B cell (primary cell): ENCODE measurements at regions not wholly inside any gene's neighbourhood (a gene's known extent, or its start where the extent isn't known, plus 50 kb on each side); places are given as distances from the start of the nearest gene placed in this dataset.

Experiments used
- ATAC-seq: fragments of 200-7000 bp; cut with Tn5 transposase; one replicate; pipeline ENCODE4 v1.10.0; 2021; ENCODE audit warnings: low read depth, mild to moderate bottlenecking, moderate number of reproducible peaks, moderate library complexity
- CTCF ChIA-PET: fragments of 350-600 bp; sonication (Branson Sonifier 250); formaldehyde crosslinking; loops from one replicate; lab custom pipeline; 2021; ENCODE audit warnings: antibody characterized with exemption, inconsistent platforms; lab: Charles Lee
- POLR2A ChIA-PET: fragments of 350-600 bp; sonication (Branson Sonifier 250); formaldehyde crosslinking; loops from one replicate; lab custom pipeline; 2021; ENCODE audit warnings: antibody characterized with exemption; lab: Charles Lee
- DNase-seq: peaks from one replicate; pipeline ENCODE4 v3.0.0; 2013
- H2AFZ ChIP-seq: 2 replicates; pipeline ENCODE4 v1.6.1; 2012; ENCODE audit warnings: mild to moderate bottlenecking, low read depth, low read length; ENCODE audit not compliant: insufficient read depth, poor library complexity, severe bottlenecking
- H3K27ac ChIP-seq, 2 donors: 1 replicate in 1 of 2; 2 replicates in 1 of 2; pipeline ENCODE4 v1.5.1; 2012 to 2013; ENCODE audit warnings: low read length in 2 of 2, mild to moderate bottlenecking in 2 of 2, moderate library complexity in 1 of 2
- H3K27me3 ChIP-seq, 4 experiments: fragments of 200-600 bp in 1 of 4; sonication (generic) in 1 of 4; replicated peaks in 1 of 4; 1 replicate in 2 of 4; 2 replicates in 2 of 4; pipeline versions ENCODE4 v1.6.1 to v1.7.0; 2013 to 2016; ENCODE audit warnings: low read length in 3 of 4, mild to moderate bottlenecking in 2 of 4, mixed read lengths in 1 of 4, moderate library complexity in 1 of 4; ENCODE audit not compliant: insufficient read depth in 4 of 4, control insufficient read depth in 3 of 4; ENCODE audit errors: control extremely low read depth in 1 of 4
- H3K36me3 ChIP-seq, 2 experiments: replicated peaks in 1 of 2; 1 replicate in 1 of 2; 2 replicates in 1 of 2; pipeline versions ENCODE4 v1.6.1 to v1.7.1; 2013; ENCODE audit warnings: low read length in 1 of 2; ENCODE audit not compliant: insufficient read depth in 2 of 2, control insufficient read depth in 1 of 2; ENCODE audit errors: control extremely low read depth in 1 of 2, extremely low read depth in 1 of 2
- H3K4me1 ChIP-seq, 2 donors: fragments of 200-600 bp in 1 of 2; sonication (generic) in 1 of 2; 1 replicate in 1 of 2; 2 replicates in 1 of 2; pipeline versions ENCODE4 v1.5.1 to v1.6.1; 2013 to 2017; ENCODE audit warnings: low read length in 2 of 2; ENCODE audit not compliant: control insufficient read depth in 2 of 2, insufficient read depth in 2 of 2
- H3K4me2 ChIP-seq: replicated peaks from 2 replicates; pipeline ENCODE3; 2012; ENCODE audit warnings: mild to moderate bottlenecking, low read depth, low read length; ENCODE audit not compliant: poor library complexity, severe bottlenecking
- H3K4me3 ChIP-seq, 5 experiments: fragments of 200-600 bp in 1 of 5; sonication (generic) in 1 of 5; 1 replicate in 3 of 5; 2 replicates in 2 of 5; pipeline versions ENCODE4 v1.5.1 to v1.7.0; 2011 to 2016; ENCODE audit warnings: low read length in 4 of 5, mild to moderate bottlenecking in 4 of 5, low read depth in 2 of 5, control low read depth in 1 of 5, moderate library complexity in 1 of 5; ENCODE audit not compliant: insufficient read depth in 1 of 5; ENCODE audit errors: control extremely low read depth in 1 of 5, extremely low read depth in 1 of 5
- H3K79me2 ChIP-seq: fragments of 200-600 bp; sonication (generic); one replicate; pipeline ENCODE4 v1.6.0; 2016; ENCODE audit warnings: low read length; ENCODE audit not compliant: control insufficient read depth, insufficient read depth
- H3K9ac ChIP-seq: fragments of 200-600 bp; sonication (generic); 2 replicates; pipeline ENCODE4 v1.6.1; 2017; ENCODE audit warnings: mild to moderate bottlenecking, low read length, moderate library complexity
- H3K9me3 ChIP-seq, 3 donors: one replicate each; pipeline versions ENCODE4 v1.6.1 to v1.7.1; 2013; ENCODE audit warnings: low read length in 2 of 3; ENCODE audit not compliant: control insufficient read depth in 2 of 3, insufficient read depth in 1 of 3; ENCODE audit errors: control extremely low read depth in 1 of 3
- H4K20me1 ChIP-seq: 2 replicates; pipeline ENCODE4 v1.6.0; 2012; ENCODE audit warnings: mild to moderate bottlenecking, low read length; ENCODE audit not compliant: insufficient read depth, control insufficient read depth, poor library complexity, severe bottlenecking
- H3K27ac Mint-ChIP-seq: one replicate; pipeline ENCODE4 v1.8.0; 2021; ENCODE audit warnings: mixed read lengths
- H3K27me3 Mint-ChIP-seq: one replicate; pipeline ENCODE4 v1.8.0; 2021; ENCODE audit warnings: mixed read lengths
- H3K4me1 Mint-ChIP-seq: one replicate; pipeline ENCODE4 v1.8.0; 2021; ENCODE audit warnings: mixed read lengths
- H3K4me3 Mint-ChIP-seq: one replicate; pipeline ENCODE4 v1.8.0; 2021; ENCODE audit warnings: mixed read lengths
- H3K9me3 Mint-ChIP-seq: one replicate; pipeline ENCODE4 v1.8.0; 2022; ENCODE audit warnings: mixed read lengths; ENCODE audit not compliant: insufficient read depth
- CTCF ChIP-seq: fragments of 200-600 bp; IDR thresholded peaks from one replicate; pipeline ENCODE4 v1.8.0; 2022; ENCODE audit warnings: antibody characterized with exemption, mild to moderate bottlenecking
- EZH2 ChIP-seq: IDR thresholded peaks from 2 replicates; pipeline ENCODE4 v1.6.1; 2012; ENCODE audit warnings: borderline replicate concordance, low read depth, mild to moderate bottlenecking, moderate library complexity, low read length; ENCODE audit not compliant: insufficient read depth, poor library complexity, severe bottlenecking
- WGBS: methylation state at CpG from one replicate; pipeline ENCODE4 v1.1.5; 2013; ENCODE audit warnings: missing lambda C conversion rate; ENCODE audit not compliant: insufficient coverage; 5-methylcytosine and 5-hydroxymethylcytosine counted together
- intact Hi-C: fragments of 100-400 bp; cut with micrococcal nuclease; formaldehyde crosslinking; loops from one replicate; pipeline ENCODE4 v1.10.0; 2022

GRCh38 chr4:28146191-28146590 is 1285.5 kb downstream of the STIM2 start:
- no CpG with 5 or more reads among the region's 3 CpGs for WGBS
- H3K27me3 Mint-ChIP-seq = no peaks in the 10 kb centered on the region
- POLR2A ChIA-PET = no interaction called here
- peaks cover 5% of the 10 kb centered on the region for H3K9me3 Mint-ChIP-seq
- H3K9ac ChIP-seq = no peak overlapping the region
- intact Hi-C loops = no loop called here
- no peak overlapping the region for H3K27ac ChIP-seq
- H3K4me3 Mint-ChIP-seq = no peak overlapping the region
- no peaks in the 10 kb centered on the region for H3K36me3 ChIP-seq
- H3K27me3 ChIP-seq = no peaks in the 10 kb centered on the region
- no peak for ATAC-seq
- H3K9me3 ChIP-seq = no peaks in the 10 kb centered on the region
- CTCF ChIA-PET = no interaction called here
- no peak for DNase-seq
- H3K79me2 ChIP-seq = no peaks in the 10 kb centered on the region
- H3K4me1 Mint-ChIP-seq = no peaks in the 10 kb centered on the region
- no peaks in the 10 kb centered on the region for H4K20me1 ChIP-seq
- H3K27ac Mint-ChIP-seq = no peak overlapping the region
- no peak overlapping the region for H2AFZ ChIP-seq
- H3K4me2 ChIP-seq = no peak overlapping the region
- no peak for TF ChIP-seq CTCF
- no peak for TF ChIP-seq EZH2
- no peaks in the 10 kb centered on the region for H3K4me1 ChIP-seq
- no peak overlapping the region for H3K4me3 ChIP-seq

- Histone ChIP-seq H3K4me1 (no peaks in the 10 kb centered on the region), H3K79me2 (no peaks in the 10 kb centered on the region), H3K4me2 (no peak overlapping the region), H3K27me3 (no peaks in the 10 kb centered on the region), H2AFZ (no peak overlapping the region), H3K36me3 (no peaks in the 10 kb centered on the region), H3K9ac (no peak overlapping the region), H3K4me3 (no peak overlapping the region), H4K20me1 (no peaks in the 10 kb centered on the region), H3K9me3 (no peaks in the 10 kb centered on the region), H3K27ac (no peak overlapping the region)
- TF ChIP-seq EZH2 (no peak), CTCF (no peak)
- Mint-ChIP-seq H3K4me1 (no peaks in the 10 kb centered on the region), H3K27me3 (no peaks in the 10 kb centered on the region), H3K9me3 (peaks cover 5% of the 10 kb centered on the region), H3K27ac (no peak overlapping the region), H3K4me3 (no peak overlapping the region)
- ChIA-PET POLR2A (no interaction called here), CTCF (no interaction called here)
- DNase-seq (no peak), ATAC-seq (no peak)
- intact Hi-C loops = no loop called here
- WGBS = no CpG with 5 or more reads among the region's 1 CpG
Measured at GRCh38 chr4:28148221-28148620, 1287.6 kb downstream of the STIM2 start.
